ENCODE measurements at regions not wholly inside any gene's neighbourhood (a gene's known extent, or its start where the extent isn't known, plus 50 kb on each side); places are given as distances from the start of the nearest gene placed in this dataset.

DNA sequence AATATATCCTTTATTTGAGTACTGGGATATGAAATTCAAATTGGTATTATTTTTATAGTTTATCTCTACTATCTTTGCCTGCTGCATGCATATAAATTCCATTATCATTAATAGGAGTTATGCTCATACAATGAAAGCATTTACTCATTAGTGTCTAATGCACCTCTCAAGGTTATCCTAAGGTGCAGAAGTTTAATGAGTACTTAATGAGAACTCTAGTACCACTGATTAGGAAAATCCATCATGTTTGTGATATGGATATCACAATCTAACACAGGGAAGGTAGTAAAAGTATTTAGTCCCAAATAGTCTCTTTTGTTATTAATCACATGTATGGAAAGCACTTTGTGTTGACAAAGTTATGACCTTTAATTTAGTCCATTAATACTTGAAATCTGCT, 77.2 kb upstream of the SLC10A2 start:
- no peaks in the 10 kb centered on the region for H3K27me3 ChIP-seq (ENCODE audit: control insufficient read depth, insufficient read depth, low read length)
- H2AFZ ChIP-seq (replicated peaks; ENCODE audit: low read length, poor library complexity), result no peak overlapping the region
- CTCF ChIA-PET, result no interaction called here
- no peak overlapping the region for H3K4me3 ChIP-seq (ENCODE audit: insufficient read depth, low read depth, low read length)
- no peak for ATAC-seq (ENCODE audit: low read depth)
- intact Hi-C loops (cut with micrococcal nuclease) (no loop called here), in situ Hi-C loops (cut with MboI; ENCODE audit: low sequenced_read_pairs) (no loop called here), dilution Hi-C loops (cut with HindIII; ENCODE audit: low sequenced_read_pairs, unreplicated experiment) (no loop called here)
- H3K18ac ChIP-seq (ENCODE audit: low read depth, low read length), result no peak overlapping the region
- no peak overlapping the region for H4K91ac ChIP-seq (ENCODE audit: insufficient read depth, low read depth, low read length)
- H3K4me2 ChIP-seq (ENCODE audit: low read depth, low read length), result no peak overlapping the region
- no peaks in the 10 kb centered on the region for H3K36me3 ChIP-seq (ENCODE audit: control insufficient read depth, insufficient read depth, low read length)
- H3K14ac ChIP-seq (replicated peaks; ENCODE audit: low read depth, low read length), result no peak overlapping the region
- no peak overlapping the region for H4K5ac ChIP-seq (ENCODE audit: low read depth, low read length)
- no peak overlapping the region for H2AK5ac ChIP-seq (ENCODE audit: low read depth, low read length)
- BruUV-seq (replicated peaks), result no TSS peak
- no peak overlapping the region for H4K8ac ChIP-seq (ENCODE audit: low read depth in 2 of 2, low read length in 2 of 2)
- H4K20me1 ChIP-seq (ENCODE audit: insufficient read depth, low read length), result no peaks in the 10 kb centered on the region
- no peak overlapping the region for H2AK9ac ChIP-seq (replicated peaks; ENCODE audit: low read depth, low read length, poor library complexity)
- no peak overlapping the region for H2BK120ac ChIP-seq (ENCODE audit: low read depth, low read length)
- no peaks in the 10 kb centered on the region for H3K79me1 ChIP-seq (ENCODE audit: low read depth in 1 of 2, low read length in 2 of 2)
- H3K9me1 ChIP-seq (ENCODE audit: insufficient read depth, low read length), result no peaks in the 10 kb centered on the region
- POLR2A ChIA-PET (ENCODE audit: unreplicated experiment), result no interaction called here
- H3K4me1 ChIP-seq (ENCODE audit: control insufficient read depth, insufficient read depth, low read length), result no peaks in the 10 kb centered on the region
- no peak overlapping the region for H3K4ac ChIP-seq (ENCODE audit: low read depth, low read length)
- no peak overlapping the region for H3K27ac ChIP-seq (ENCODE audit: insufficient read depth, low read length)
- H2BK5ac ChIP-seq (ENCODE audit: low read depth, low read length, poor library complexity, severe bottlenecking), result no peak overlapping the region
- H3K9me3 ChIP-seq (ENCODE audit: control insufficient read depth, insufficient read depth, low read length), result peaks cover 6% of the 10 kb centered on the region
- no peak overlapping the region for H3K9ac ChIP-seq (ENCODE audit: low read depth, low read length)
- no peak overlapping the region for H2BK15ac ChIP-seq (ENCODE audit: low read depth, low read length)
- H2BK20ac ChIP-seq (ENCODE audit: low read depth, low read length), result no peak overlapping the region
- TF ChIP-seq RCOR1 (IDR thresholded peaks at IDR 0.05; ENCODE audit: insufficient replicate concordance, low read length) (no peak), USF2 (IDR thresholded peaks at IDR 0.05; ENCODE audit: low read depth, low read length) (no peak), CTCF (conservative IDR thresholded peaks at IDR 0.05; ENCODE audit: low read depth, low read length) (no peak), BHLHE40 (IDR thresholded peaks at IDR 0.05; ENCODE audit: low read depth, low read length) (no peak), NFE2L2 (IDR thresholded peaks at IDR 0.05; ENCODE audit: low read depth, low read length) (no peak), FOS (IDR thresholded peaks at IDR 0.05; ENCODE audit: low read depth, low read length) (no peak), CHD1 (IDR thresholded peaks at IDR 0.05; ENCODE audit: low read depth, low read length) (no peak), RAD21 (IDR thresholded peaks at IDR 0.05; ENCODE audit: low read length) (no peak), MAFK (IDR thresholded peaks at IDR 0.05; ENCODE audit: low read depth, low read length) (no peak), MAZ (IDR thresholded peaks at IDR 0.05; ENCODE audit: borderline replicate concordance, low read depth, low read length) (no peak), SMC3 (IDR thresholded peaks at IDR 0.05; ENCODE audit: low read depth, low read length) (no peak), RFX5 (IDR thresholded peaks at IDR 0.05; ENCODE audit: low read depth, low read length) (no peak)
- DNase-seq, result no peak
- no peak overlapping the region for H3K56ac ChIP-seq (ENCODE audit: extremely low read depth, insufficient read depth, low read length)
- H3K23ac ChIP-seq (ENCODE audit: low read depth, low read length), result no peak overlapping the region

Data from IMR-90 (cell line).